ENCODE measurements at regions not wholly inside any gene's neighbourhood (a gene's known extent, or its start where the extent isn't known, plus 50 kb on each side); places are given as distances from the start of the nearest gene placed in this dataset.

GRCh38 chr2:204176306-204176705, 239.7 kb downstream of the ICOS start:
- TF ChIP-seq ZNF788 (CRISPR knock-in tag; IDR thresholded peaks at IDR 0.05; ENCODE audit: borderline replicate concordance) (no peak), USF2 (IDR thresholded peaks at IDR 0.05; ENCODE audit: low read depth, low read length) (no peak), USF2 (CRISPR knock-in tag; IDR thresholded peaks at IDR 0.05; ENCODE audit: borderline replicate concordance) (no peak), ZNF292 (CRISPR knock-in tag; IDR thresholded peaks at IDR 0.05; ENCODE audit: borderline replicate concordance, low read depth) (no peak), ZNF282 (IDR thresholded peaks at IDR 0.05; ENCODE audit: partially characterized antibody) (no peak), ZFP36 (IDR thresholded peaks at IDR 0.05; ENCODE audit: borderline replicate concordance, low read depth, low read length, partially characterized antibody) (no peak), ZNF512B (CRISPR knock-in tag; IDR thresholded peaks at IDR 0.05; ENCODE audit: borderline replicate concordance) (no peak), ZNF484 (CRISPR knock-in tag; IDR thresholded peaks at IDR 0.05; ENCODE audit: borderline replicate concordance, low read depth) (no peak), ZNF605 (CRISPR knock-in tag; IDR thresholded peaks at IDR 0.05) (no peak), ZEB1 (IDR thresholded peaks at IDR 0.05; ENCODE audit: insufficient replicate concordance, low read depth) (no peak)
